Duodenal mucosa (tissue), 2 donors: ENCODE measurements at regions not wholly inside any gene's neighbourhood (a gene's known extent, or its start where the extent isn't known, plus 50 kb on each side); places are given as distances from the start of the nearest gene placed in this dataset.
"Not testable (repeated sequence)": the region's sequence is repeated elsewhere in the genome, so short reads cannot be mapped to it uniquely, and the experiment has no call there.

Experiments used
- H3K27ac ChIP-seq: one replicate; pipeline ENCODE4 v1.7.0; 2013; ENCODE audit warnings: low read depth, low read length
- H3K27me3 ChIP-seq, 2 donors: one replicate each; pipeline ENCODE4 v1.7.0; 2013; ENCODE audit warnings: low read length in 2 of 2, control low read depth in 1 of 2; ENCODE audit not compliant: insufficient read depth in 2 of 2, control insufficient read depth in 1 of 2
- H3K36me3 ChIP-seq, 2 donors: one replicate each; pipeline ENCODE4 v1.7.0; 2013; ENCODE audit warnings: low read length in 2 of 2, control low read depth in 1 of 2; ENCODE audit not compliant: insufficient read depth in 2 of 2, control insufficient read depth in 1 of 2
- H3K4me1 ChIP-seq, 2 donors: one replicate each; pipeline ENCODE4 v1.7.0; 2013; ENCODE audit warnings: low read length in 2 of 2, control low read depth in 1 of 2; ENCODE audit not compliant: insufficient read depth in 2 of 2, control insufficient read depth in 1 of 2
- H3K4me3 ChIP-seq, 2 donors: one replicate each; pipeline ENCODE4 v1.7.0; 2013; ENCODE audit warnings: low read length in 2 of 2, low read depth in 1 of 2
- H3K9ac ChIP-seq, 2 donors: one replicate each; pipeline ENCODE4 v1.7.0; 2013; ENCODE audit warnings: low read length in 2 of 2, low read depth in 1 of 2
- H3K9me3 ChIP-seq, 2 donors: one replicate each; pipeline ENCODE4 v1.7.0; 2013; ENCODE audit warnings: low read length in 2 of 2, control low read depth in 1 of 2; ENCODE audit not compliant: control insufficient read depth in 1 of 2

DNA sequence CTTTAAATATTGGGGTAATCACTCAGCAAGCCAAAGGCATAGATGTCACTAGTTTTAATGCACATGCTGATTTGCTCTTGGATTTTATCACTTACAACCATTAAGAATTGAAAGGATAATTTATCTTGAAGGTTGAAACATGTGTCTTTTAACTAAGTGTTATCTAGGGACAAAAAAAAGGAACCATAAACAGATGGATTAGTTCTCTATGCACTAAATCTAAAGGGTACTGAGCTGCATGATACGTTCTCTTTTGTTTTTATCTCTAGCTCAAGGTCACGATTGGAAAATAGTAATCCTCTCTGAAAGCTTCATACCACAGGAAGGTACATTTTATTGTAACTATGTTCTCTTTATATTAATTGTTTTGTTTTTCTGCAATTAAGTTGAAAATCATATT, 1426.6 kb downstream of the GRIK2 start:
- Histone ChIP-seq H3K4me3 (no peak overlapping the region), H3K27ac (no peak overlapping the region), H3K27me3 (no peaks in the 10 kb centered on the region), H3K9me3 (no peaks in the 10 kb centered on the region), H3K4me1 (no peaks in the 10 kb centered on the region), H3K9ac (no peak overlapping the region), H3K36me3 (no peaks in the 10 kb centered on the region)

- Histone ChIP-seq H3K4me3 (no peak overlapping the region), H3K9me3 (no peaks in the 10 kb centered on the region), H3K27me3 (no peaks in the 10 kb centered on the region), H3K27ac (no peak overlapping the region), H3K4me1 (no peaks in the 10 kb centered on the region), H3K9ac (no peak overlapping the region), H3K36me3 (no peaks in the 10 kb centered on the region)
These were observed 1421.7 kb downstream of the GRIK2 start for GRCh38 chr6:102815207-102815606.

DNA sequence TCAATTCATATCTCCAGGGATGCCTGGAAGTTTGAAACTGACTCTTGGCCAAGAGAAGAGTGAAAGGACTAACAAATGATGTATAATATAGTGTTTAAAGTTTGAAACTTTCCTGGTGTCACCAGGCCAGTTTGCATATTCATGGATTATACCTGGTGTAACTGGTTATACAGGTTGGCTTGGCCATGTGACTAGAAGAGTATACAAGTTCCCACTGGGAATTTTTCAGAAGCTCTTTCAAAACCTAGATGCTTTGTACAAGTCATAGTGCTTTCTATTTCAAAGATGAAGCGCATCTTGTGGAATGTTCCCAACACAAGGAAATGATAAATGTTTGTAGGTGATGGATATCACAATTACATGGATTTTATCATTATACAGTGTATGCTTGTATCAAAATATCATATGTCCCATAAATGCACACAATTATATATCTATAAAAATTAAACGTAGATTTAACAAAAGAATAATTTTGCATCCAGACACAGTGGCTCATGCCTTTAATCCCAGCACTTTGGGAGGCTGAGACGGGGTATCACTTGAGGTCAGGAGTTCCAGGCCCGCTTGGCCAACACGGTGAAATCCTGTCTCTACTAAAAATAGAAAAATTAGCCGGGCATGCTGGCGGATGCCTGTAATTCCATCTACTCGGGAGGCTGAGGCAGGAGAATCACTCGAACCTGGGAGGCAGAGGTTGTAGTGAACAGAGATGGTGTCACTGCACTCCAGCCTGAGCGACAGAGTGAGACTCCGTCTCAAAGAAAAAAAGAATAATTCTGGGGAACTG, 1420.2 kb downstream of the GRIK2 start:
- Histone ChIP-seq H3K27me3 (no peaks in the 10 kb centered on the region), H3K9ac (no peak overlapping the region), H3K36me3 (no peaks in the 10 kb centered on the region), H3K9me3 (no peaks in the 10 kb centered on the region), H3K4me1 (no peaks in the 10 kb centered on the region), H3K4me3 (no peak overlapping the region), H3K27ac (no peak overlapping the region)

DNA sequence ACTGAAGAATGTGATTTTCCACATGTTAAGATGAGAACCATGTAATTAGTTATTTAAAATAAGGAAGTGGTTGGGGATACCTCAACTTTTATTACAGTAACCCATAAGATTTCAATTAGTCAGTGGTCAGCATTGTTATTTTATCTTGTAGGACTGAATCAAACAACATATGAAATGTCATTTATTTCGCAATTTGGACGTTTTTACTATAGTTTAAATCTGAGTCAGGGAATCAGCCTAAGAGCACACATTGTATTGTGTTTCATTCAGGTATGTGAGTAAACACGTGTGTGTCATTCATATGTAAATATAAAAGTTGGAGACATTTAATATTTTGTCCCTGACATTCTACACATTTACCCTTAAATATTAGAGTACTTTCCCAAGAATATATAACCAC, 1418.7 kb downstream of the GRIK2 start:
- H3K4me3 ChIP-seq = no peak overlapping the region
- H3K9me3 ChIP-seq = no peaks in the 10 kb centered on the region
- H3K4me1 ChIP-seq = no peaks in the 10 kb centered on the region
- no peak overlapping the region for H3K9ac ChIP-seq
- no peaks in the 10 kb centered on the region for H3K27me3 ChIP-seq
- H3K27ac ChIP-seq = no peak overlapping the region
- no peaks in the 10 kb centered on the region for H3K36me3 ChIP-seq

DNA sequence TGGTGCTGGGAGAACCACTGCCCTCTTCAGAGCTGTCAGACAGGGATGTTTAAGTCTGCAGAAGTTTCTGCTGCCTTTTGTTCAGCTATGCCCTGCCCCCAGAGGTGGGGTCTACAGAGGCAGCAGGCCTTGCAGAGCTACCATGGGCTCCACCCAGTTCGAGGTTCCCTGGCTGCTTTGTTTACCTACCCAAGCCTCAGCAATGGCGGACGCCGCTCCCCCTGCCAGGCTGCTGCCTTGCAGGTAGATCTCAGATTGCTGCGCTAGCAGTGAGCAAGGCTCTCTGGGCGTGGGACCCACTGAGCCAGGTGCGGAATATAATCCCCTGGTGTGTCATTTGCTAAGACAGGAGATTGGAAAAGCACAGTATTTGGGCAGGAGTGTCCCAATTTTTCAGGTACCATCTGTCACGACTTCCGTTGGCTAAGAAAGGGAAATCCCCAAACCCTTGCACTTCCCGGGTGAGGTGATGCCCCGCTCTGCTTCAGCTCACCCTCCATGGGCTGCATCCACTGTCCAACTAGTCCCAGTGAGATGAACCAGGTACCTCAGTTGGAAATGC, 1415.5 kb downstream of the GRIK2 start:
- H3K4me3 ChIP-seq, H3K27ac ChIP-seq, H3K9me3 ChIP-seq, H3K9ac ChIP-seq, H3K36me3 ChIP-seq, H3K4me1 ChIP-seq, H3K27me3 ChIP-seq: not testable (repeated sequence)

GRCh38 chr6:102799051-102799450, 1405.5 kb downstream of the GRIK2 start:
- Histone ChIP-seq H3K4me3 (no peak overlapping the region), H3K27me3 (no peaks in the 10 kb centered on the region), H3K9ac (no peak overlapping the region), H3K36me3 (no peaks in the 10 kb centered on the region), H3K4me1 (no peaks in the 10 kb centered on the region), H3K27ac (no peak overlapping the region), H3K9me3 (no peaks in the 10 kb centered on the region)

- H3K4me1 ChIP-seq = no peaks in the 10 kb centered on the region
- H3K9ac ChIP-seq = no peak overlapping the region
- H3K27ac ChIP-seq = no peak overlapping the region
These were observed 1405.1 kb downstream of the GRIK2 start for GRCh38 chr6:102798636-102799035.

GRCh38 chr6:102793752-102794151, 1400.2 kb downstream of the GRIK2 start:
- Histone ChIP-seq H3K36me3 (no peaks in the 10 kb centered on the region), H3K27ac (no peak overlapping the region), H3K27me3 (no peaks in the 10 kb centered on the region), H3K4me3 (no peak overlapping the region), H3K9ac (no peak overlapping the region), H3K4me1 (no peaks in the 10 kb centered on the region), H3K9me3 (no peaks in the 10 kb centered on the region)

More at GRCh38 chr6:102798636-102799035, 1405.1 kb downstream of the GRIK2 start:
- no peaks in the 10 kb centered on the region for H3K9me3 ChIP-seq
- no peaks in the 10 kb centered on the region for H3K27me3 ChIP-seq
- H3K36me3 ChIP-seq = no peaks in the 10 kb centered on the region
- no peak overlapping the region for H3K4me3 ChIP-seq

DNA sequence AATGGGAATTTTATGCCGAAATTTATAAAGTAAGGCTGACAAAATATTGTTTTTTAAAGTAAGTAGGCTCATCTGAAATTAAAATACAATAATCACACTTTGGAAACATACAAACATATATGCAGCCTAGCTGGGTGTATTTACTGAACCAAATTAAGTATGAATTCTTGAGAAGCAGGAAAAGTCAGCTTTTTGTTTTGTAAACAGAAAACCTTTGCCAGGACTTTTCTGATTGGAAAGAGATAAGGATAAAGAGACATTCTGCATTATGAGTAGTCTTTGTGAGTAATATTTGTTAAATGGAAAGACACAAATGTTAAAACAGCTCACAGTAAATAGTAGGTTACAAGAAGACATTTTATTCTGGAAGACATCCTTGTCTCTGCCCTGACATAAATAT, 1380.8 kb downstream of the GRIK2 start:
- Histone ChIP-seq H3K9ac (no peak overlapping the region), H3K4me3 (no peak overlapping the region), H3K27me3 (no peaks in the 10 kb centered on the region), H3K27ac (no peak overlapping the region), H3K9me3 (peaks cover 2 to 8% of the 10 kb centered on the region in 2 donors), H3K36me3 (no peaks in the 10 kb centered on the region), H3K4me1 (no peaks in the 10 kb centered on the region)

GRCh38 chr6:102773636-102774035, 1380.1 kb downstream of the GRIK2 start:
- Histone ChIP-seq H3K4me1 (no peaks in the 10 kb centered on the region), H3K36me3 (no peaks in the 10 kb centered on the region), H3K9me3 (peaks cover 2 to 12% of the 10 kb centered on the region in 2 donors), H3K4me3 (no peak overlapping the region), H3K27me3 (no peaks in the 10 kb centered on the region), H3K27ac (no peak overlapping the region), H3K9ac (no peak overlapping the region)
